Stimulated activated memory B cell treated with anti-CD40 and anti-IgM and Interleukin-4, amounts not matched to agents 10 μg/mL and 1 μg/mL and 100 μg/mL, for 72 hours (primary cell): ENCODE measurements at regions not wholly inside any gene's neighbourhood (a gene's known extent, or its start where the extent isn't known, plus 50 kb on each side); places are given as distances from the start of the nearest gene placed in this dataset.

Source experiments
- ATAC-seq: fragments of 150-1000 bp; cut with Tn5 transposase; 2 replicates; pipeline ENCODE4 v1.10.0; 2021
- H3K27ac Mint-ChIP-seq: one replicate; pipeline ENCODE4 v1.8.0; 2022; ENCODE audit warnings: mild to moderate bottlenecking, mixed read lengths
- H3K27me3 Mint-ChIP-seq: one replicate; pipeline ENCODE4 v1.8.0; 2022; ENCODE audit warnings: mixed read lengths
- H3K36me3 Mint-ChIP-seq: one replicate; pipeline ENCODE4 v1.8.0; 2022; ENCODE audit warnings: mixed read lengths
- H3K4me1 Mint-ChIP-seq: one replicate; pipeline ENCODE4 v1.8.0; 2022; ENCODE audit warnings: mixed read lengths
- H3K4me3 Mint-ChIP-seq: one replicate; pipeline ENCODE4 v1.8.0; 2022; ENCODE audit warnings: mild to moderate bottlenecking, moderate library complexity, mixed read lengths
- H3K9me3 Mint-ChIP-seq: one replicate; pipeline ENCODE4 v1.8.0; 2022; ENCODE audit warnings: mixed read lengths

DNA sequence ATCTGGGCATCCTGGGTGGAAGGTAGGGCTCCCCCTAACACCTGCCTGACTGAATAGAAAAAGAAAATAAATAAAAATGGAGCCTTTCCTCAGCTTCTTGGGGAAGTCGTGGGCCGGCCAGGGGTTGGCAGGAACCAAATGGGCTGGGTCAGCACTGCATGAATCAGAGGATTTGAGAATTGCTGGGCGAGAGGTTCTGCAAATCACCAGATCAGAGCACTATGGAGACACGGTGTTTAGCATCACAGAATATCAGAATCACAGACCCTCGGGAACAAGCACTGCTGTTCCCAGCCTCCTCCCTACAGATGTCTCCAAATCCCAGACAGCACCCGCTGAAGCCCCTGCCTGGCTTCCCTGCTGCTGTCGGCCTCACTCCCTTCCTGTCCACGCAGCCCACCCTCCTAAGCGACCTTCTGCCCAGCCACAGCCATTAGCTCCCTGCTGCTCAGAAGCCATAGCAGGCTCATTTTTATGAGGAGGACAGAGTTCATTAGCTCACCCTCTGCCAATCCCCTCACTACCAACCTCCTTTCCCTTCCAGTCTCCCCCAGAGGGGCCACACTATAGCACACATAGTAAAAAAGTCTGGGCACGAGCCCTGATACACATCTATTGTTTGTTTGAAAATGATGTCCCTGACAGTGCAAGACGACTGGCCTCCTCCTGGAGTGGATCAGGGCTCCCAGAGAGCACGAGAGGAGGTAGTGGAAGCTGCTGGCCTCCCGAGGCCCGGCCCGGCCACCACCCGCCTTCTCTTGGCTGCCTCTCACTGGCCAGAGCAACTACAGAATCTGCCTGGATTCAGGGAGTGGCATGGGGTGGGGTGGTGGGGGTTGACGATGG, 64.6 kb upstream of the TAF1B start:
- no peak for ATAC-seq
- peaks cover 25% of the 10 kb centered on the region for H3K4me1 Mint-ChIP-seq
- H3K27me3 Mint-ChIP-seq, result peaks cover 17% of the 10 kb centered on the region
- no peaks in the 10 kb centered on the region for H3K9me3 Mint-ChIP-seq
- no peaks in the 10 kb centered on the region for H3K36me3 Mint-ChIP-seq
- H3K4me3 Mint-ChIP-seq, result no peak overlapping the region
- H3K27ac Mint-ChIP-seq, result no peak overlapping the region

DNA sequence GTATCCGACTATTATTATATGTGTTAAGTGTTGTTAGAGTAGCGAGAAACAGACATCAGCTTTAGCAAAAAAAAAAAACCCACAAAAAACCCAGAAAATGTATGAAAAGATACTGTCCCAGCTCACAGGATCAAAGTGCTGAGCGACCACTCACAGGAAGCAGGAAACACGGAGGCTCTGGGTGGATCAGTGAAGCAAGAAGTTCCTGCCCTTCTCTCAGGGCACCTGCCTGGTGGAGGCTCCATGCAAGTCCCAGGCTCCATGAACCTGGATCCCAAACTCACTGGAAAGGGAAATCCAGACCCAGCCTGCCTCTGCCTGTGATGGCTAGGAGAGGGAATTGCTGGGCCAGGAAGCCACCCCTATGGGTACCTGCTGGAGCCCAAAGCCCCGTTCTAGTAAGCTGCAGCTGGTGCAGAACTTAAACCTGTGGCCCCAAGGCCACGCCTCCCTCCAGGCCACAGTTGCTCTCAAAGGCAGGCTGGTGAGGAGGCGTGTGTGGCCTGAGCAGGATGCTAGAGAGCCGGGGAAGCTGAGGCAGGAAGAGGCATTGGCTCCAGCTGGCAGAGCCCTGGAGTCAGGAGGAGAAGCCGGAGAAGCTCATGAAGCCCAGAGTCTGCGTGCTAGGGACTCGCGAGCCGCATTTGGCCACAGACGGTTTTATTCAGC, 63.5 kb upstream of the TAF1B start:
- Mint-ChIP-seq H3K27ac (peak overlapping the region; percentile 23), H3K9me3 (no peaks in the 10 kb centered on the region), H3K4me3 (no peak overlapping the region), H3K27me3 (peaks cover 6% of the 10 kb centered on the region), H3K36me3 (no peaks in the 10 kb centered on the region), H3K4me1 (peaks cover 25% of the 10 kb centered on the region)
- ATAC-seq, result no peak

DNA sequence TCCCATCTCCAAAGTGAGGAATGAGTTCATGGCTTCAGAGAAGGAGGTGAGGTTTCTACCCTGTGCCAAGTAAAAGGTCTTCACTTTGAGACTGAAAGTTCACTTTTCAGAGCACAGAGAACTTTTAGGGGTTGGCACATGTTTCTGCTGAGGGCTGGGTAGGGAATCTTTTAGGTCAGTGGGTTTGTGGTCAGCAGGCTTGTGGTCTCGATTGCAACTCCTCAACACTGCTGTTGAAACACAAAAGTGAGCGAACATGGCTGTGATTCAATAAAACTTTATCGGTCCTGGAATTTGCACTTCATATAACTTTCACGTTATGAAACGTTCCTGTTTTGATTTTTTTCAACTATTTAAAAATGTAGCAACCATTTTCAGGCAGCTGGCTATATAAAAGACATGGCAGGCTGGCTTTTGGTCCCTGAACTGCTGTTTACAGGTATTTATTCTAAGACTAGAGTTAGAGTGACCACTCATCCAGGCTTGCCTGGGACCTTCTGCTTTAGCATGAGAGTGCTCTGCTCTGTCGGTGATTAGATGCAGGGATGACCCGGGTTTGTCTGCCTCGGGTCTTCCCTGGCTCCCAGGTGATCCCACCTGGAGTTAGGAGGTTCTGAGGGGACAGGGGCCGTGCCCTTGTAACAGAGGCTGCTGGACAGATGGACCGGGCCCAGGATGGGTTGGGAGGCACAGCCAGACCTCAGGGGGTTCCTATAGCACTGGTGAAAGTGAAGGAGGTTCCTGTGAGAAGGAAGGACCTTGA, 62.7 kb upstream of the TAF1B start:
- ATAC-seq, result no peak
- Mint-ChIP-seq H3K4me3 (no peak overlapping the region), H3K4me1 (peaks cover 25% of the 10 kb centered on the region), H3K9me3 (no peaks in the 10 kb centered on the region), H3K27me3 (no peaks in the 10 kb centered on the region), H3K27ac (no peak overlapping the region), H3K36me3 (no peaks in the 10 kb centered on the region)

- Mint-ChIP-seq H3K27me3 (no peaks in the 10 kb centered on the region), H3K9me3 (no peaks in the 10 kb centered on the region), H3K27ac (no peak overlapping the region), H3K4me1 (peaks cover 25% of the 10 kb centered on the region), H3K36me3 (no peaks in the 10 kb centered on the region), H3K4me3 (no peak overlapping the region)
- no peak for ATAC-seq
Measured at GRCh38 chr2:9781252-9781651, 62.0 kb upstream of the TAF1B start.

GRCh38 chr2:9782197-9782719, 61.0 kb upstream of the TAF1B start:
- Mint-ChIP-seq H3K27ac (peak overlapping the region; percentile 10), H3K9me3 (no peaks in the 10 kb centered on the region), H3K36me3 (no peaks in the 10 kb centered on the region), H3K27me3 (no peaks in the 10 kb centered on the region), H3K4me1 (peaks cover 25% of the 10 kb centered on the region), H3K4me3 (no peak overlapping the region)
- peak; percentile 42 for ATAC-seq

GRCh38 chr2:9789371-9789770, 53.9 kb upstream of the TAF1B start:
- peaks cover 16% of the 10 kb centered on the region for H3K4me1 Mint-ChIP-seq
- ATAC-seq, result no peak
- no peak overlapping the region for H3K27ac Mint-ChIP-seq
- no peak overlapping the region for H3K4me3 Mint-ChIP-seq
- no peaks in the 10 kb centered on the region for H3K27me3 Mint-ChIP-seq
- no peaks in the 10 kb centered on the region for H3K36me3 Mint-ChIP-seq
- no peaks in the 10 kb centered on the region for H3K9me3 Mint-ChIP-seq

GRCh38 chr2:9790702-9791225, 52.5 kb upstream of the TAF1B start:
- H3K27ac Mint-ChIP-seq, result no peak overlapping the region
- H3K4me3 Mint-ChIP-seq, result no peak overlapping the region
- no peaks in the 10 kb centered on the region for H3K36me3 Mint-ChIP-seq
- ATAC-seq, result no peak
- peaks cover 21% of the 10 kb centered on the region for H3K4me1 Mint-ChIP-seq
- H3K27me3 Mint-ChIP-seq, result no peaks in the 10 kb centered on the region
- H3K9me3 Mint-ChIP-seq, result no peaks in the 10 kb centered on the region

DNA sequence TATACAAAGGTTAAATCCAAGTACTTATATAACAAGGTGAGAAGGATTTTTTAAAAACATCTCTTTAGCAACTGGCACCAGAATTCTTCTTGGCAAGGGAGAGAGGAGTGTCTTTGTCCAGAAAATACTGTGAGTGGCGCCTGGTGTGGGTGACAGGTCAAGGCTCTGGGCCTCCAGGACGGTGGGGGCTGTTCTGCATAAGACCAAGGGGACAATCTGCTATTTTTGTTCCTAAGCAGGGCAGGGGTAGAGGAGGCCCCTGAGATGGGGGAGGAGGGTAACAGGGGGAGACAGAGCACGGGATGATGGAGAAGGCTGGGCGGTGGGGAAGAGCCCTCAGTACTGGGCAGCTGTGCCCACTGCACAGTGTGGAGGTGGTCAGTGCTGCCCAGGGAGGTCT, 51.6 kb upstream of the TAF1B start:
- Mint-ChIP-seq H3K4me1 (peaks cover 21% of the 10 kb centered on the region), H3K27ac (peak overlapping the region; percentile 65), H3K27me3 (no peaks in the 10 kb centered on the region), H3K9me3 (no peaks in the 10 kb centered on the region), H3K36me3 (no peaks in the 10 kb centered on the region), H3K4me3 (no peak overlapping the region)
- no peak for ATAC-seq

DNA sequence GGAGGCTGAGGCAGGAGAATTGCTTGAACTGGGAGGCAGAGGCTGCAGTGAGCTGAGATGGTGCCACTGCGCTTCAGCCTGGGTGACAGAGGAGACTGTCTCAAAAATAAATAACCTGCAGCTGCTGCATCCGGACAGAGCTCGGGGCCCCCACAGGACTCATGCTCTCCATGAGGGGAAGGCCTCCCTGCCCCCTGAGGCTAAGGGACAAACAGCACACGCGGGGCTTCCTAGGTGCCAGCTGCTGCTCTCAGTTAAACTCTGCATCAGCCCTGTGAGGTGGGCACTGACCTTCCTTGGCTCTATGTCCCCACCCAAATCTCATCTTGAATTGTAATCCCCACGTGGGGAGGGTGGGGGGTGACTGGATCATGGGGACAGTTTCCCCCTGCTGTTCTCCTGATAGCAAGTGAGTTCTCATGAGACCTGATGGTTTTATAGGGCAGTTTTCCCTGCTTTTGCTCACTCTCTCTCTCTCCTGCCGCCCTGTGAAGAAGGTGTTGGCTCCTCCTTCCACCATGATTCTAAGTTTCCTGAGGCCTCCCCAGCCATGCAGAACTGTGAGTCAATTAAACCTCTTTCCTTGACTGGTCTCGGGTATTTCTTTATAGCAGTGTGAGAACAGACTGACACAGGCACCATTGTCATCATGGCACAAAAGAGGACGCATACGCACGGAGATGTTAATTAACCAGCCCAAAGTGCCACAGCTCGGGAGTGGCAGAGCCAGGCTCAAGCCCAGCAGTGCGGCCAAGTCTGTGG, 49.9 kb upstream of the TAF1B start:
- Mint-ChIP-seq H3K36me3 (no peaks in the 10 kb centered on the region), H3K4me1 (peaks cover 21% of the 10 kb centered on the region), H3K27me3 (no peaks in the 10 kb centered on the region), H3K9me3 (no peaks in the 10 kb centered on the region), H3K4me3 (no peak overlapping the region), H3K27ac (peak overlapping the region; percentile 35)
- no peak for ATAC-seq
